OCI-LY7 (cell line): ENCODE measurements at regions not wholly inside any gene's neighbourhood (a gene's known extent, or its start where the extent isn't known, plus 50 kb on each side); places are given as distances from the start of the nearest gene placed in this dataset.

Source experiments
- BruUV-seq: library from RNA; stranded (reverse); fragments of 400-500 nt; replicated peaks from 2 replicates; lab custom pipeline; 2021; lab: Mats Ljungman, UMichigan
- CTCF ChIA-PET: fragments of 300-600 bp; sonication (Branson Sonifier 250); formaldehyde crosslinking; loops from one replicate; lab custom pipeline; 2022; ENCODE audit warnings: antibody characterized with exemption; ENCODE audit not compliant: unreplicated experiment; lab: Charles Lee
- POLR2A ChIA-PET: fragments of 300-600 bp; sonication (Branson Sonifier 250); formaldehyde crosslinking; loops from one replicate; lab custom pipeline; 2022; ENCODE audit warnings: antibody characterized with exemption; lab: Charles Lee
- DNase-seq: peaks from one replicate; pipeline ENCODE4 v3.0.0-alpha.2; 2015; ENCODE audit warnings: low spot score
- H2AFZ ChIP-seq: fragments of 200-600 bp; sonication (generic), shearing (Covaris generic); 2 replicates; pipeline ENCODE4 v1.6.1; 2014; ENCODE audit warnings: mild to moderate bottlenecking, antibody characterized with exemption, low read length, moderate library complexity
- H3K27ac ChIP-seq: fragments of 200-600 bp; sonication (generic); 2 replicates; pipeline ENCODE4 v1.5.1; 2014; ENCODE audit warnings: mixed run types, low read depth, mild to moderate bottlenecking, moderate library complexity, low read length, inconsistent platforms; ENCODE audit not compliant: poor library complexity, severe bottlenecking
- H3K36me3 ChIP-seq: fragments of 200-600 bp; sonication (generic); 2 replicates; pipeline ENCODE4 v1.6.1; 2014; ENCODE audit warnings: mild to moderate bottlenecking, antibody characterized with exemption, low read length, moderate library complexity, mixed read lengths; ENCODE audit not compliant: insufficient read depth
- H3K4me1 ChIP-seq: fragments of 200-600 bp; sonication (generic); 2 replicates; pipeline ENCODE4 v1.5.1; 2014; ENCODE audit warnings: mild to moderate bottlenecking, low read length; ENCODE audit not compliant: insufficient read depth, poor library complexity, severe bottlenecking
- H3K4me2 ChIP-seq: fragments of 200-600 bp; sonication (generic); 2 replicates; pipeline ENCODE4 v1.6.1; 2014; ENCODE audit warnings: mild to moderate bottlenecking, low read length
- H3K4me3 ChIP-seq: fragments of 200-600 bp; sonication (generic); 2 replicates; pipeline ENCODE4 v1.5.1; 2014; ENCODE audit warnings: mild to moderate bottlenecking, low read depth, low read length; ENCODE audit not compliant: poor library complexity, severe bottlenecking
- H3K79me2 ChIP-seq: fragments of 200-600 bp; sonication (generic); 2 replicates; pipeline ENCODE4 v1.6.1; 2016; ENCODE audit warnings: low read depth, mild to moderate bottlenecking, low read length, moderate library complexity, mixed read lengths; ENCODE audit not compliant: insufficient read depth
- H3K9me2 ChIP-seq: fragments of 200-600 bp; sonication (generic); 2 replicates; pipeline ENCODE4 v1.6.1; 2016; ENCODE audit warnings: mild to moderate bottlenecking, low read length, mixed read lengths; ENCODE audit not compliant: insufficient read depth
- H3K9me3 ChIP-seq: fragments of 200-600 bp; sonication (generic); 2 replicates; pipeline ENCODE4 v1.6.1; 2014; ENCODE audit warnings: mild to moderate bottlenecking, mixed run types, low read length, mixed read lengths
- H4K20me1 ChIP-seq: fragments of 200-600 bp; sonication (generic); 2 replicates; pipeline ENCODE4 v1.6.1; 2014; ENCODE audit warnings: mild to moderate bottlenecking, antibody characterized with exemption, low read length, moderate library complexity, mixed read lengths; ENCODE audit not compliant: insufficient read depth
- EZH2phosphoT487 ChIP-seq: fragments of 200-600 bp; sonication (generic); IDR thresholded peaks from 2 replicates; pipeline ENCODE4 v1.6.1; 2018; ENCODE audit warnings: low read depth, borderline replicate concordance, mild to moderate bottlenecking, mixed run types, antibody characterized with exemption, low read length, moderate library complexity, mixed read lengths
- intact Hi-C: fragments of 100-400 bp; cut with micrococcal nuclease; formaldehyde crosslinking; loops from one replicate; pipeline ENCODE4 v1.10.0; 2022; ENCODE audit not compliant: unreplicated experiment
- TF ChIP-seq, protein P1 (sequence below): fragments of 200-600 bp; sonication (generic); conservative IDR thresholded peaks from 2 replicates; pipeline ENCODE4 v1.5.1; 2014; ENCODE audit warnings: mild to moderate bottlenecking, antibody characterized with exemption, low read length, moderate library complexity, mixed read lengths

DNA sequence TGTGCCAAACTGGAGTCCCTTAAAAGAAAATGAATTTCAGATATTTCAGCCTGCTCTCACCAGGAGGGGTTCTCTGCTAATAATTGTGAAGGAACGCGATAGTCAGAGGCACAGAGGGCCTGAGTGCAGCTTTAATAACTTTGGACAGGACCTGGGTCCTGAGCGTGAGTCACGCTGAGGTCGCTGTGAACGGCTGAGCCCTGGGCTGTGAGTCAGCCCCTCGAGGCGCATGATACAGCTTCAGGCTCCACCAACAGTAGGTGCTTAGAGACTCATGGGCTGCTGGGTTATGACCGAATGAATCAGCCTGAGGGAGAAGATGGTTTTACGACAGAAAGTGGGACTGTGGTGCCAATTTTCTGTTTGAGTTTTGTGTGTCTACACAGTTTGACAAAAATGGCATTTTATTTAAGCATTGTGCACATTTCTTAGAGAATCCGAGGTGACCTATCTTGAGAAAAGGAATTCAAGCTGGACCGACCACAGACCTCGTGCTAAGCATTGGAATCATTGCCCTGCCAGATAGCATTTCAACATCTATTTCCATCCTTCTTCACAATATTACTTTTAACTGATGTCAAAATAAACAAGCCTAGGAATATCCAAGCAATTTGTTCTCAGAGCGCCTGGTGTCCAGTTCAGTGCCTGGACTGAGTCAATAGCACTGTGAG is 183.0 kb downstream of the THBS2 start:
- Histone ChIP-seq H3K9me3 (no peaks in the 10 kb centered on the region), H3K4me3 (no peak overlapping the region), H3K4me2 (no peak overlapping the region), H3K36me3 (no peaks in the 10 kb centered on the region), H3K4me1 (no peaks in the 10 kb centered on the region), H3K79me2 (no peaks in the 10 kb centered on the region), H4K20me1 (no peaks in the 10 kb centered on the region), H2AFZ (no peak overlapping the region), H3K27ac (no peak overlapping the region), H3K9me2 (no peaks in the 10 kb centered on the region)
- TF ChIP-seq, protein P1, sequence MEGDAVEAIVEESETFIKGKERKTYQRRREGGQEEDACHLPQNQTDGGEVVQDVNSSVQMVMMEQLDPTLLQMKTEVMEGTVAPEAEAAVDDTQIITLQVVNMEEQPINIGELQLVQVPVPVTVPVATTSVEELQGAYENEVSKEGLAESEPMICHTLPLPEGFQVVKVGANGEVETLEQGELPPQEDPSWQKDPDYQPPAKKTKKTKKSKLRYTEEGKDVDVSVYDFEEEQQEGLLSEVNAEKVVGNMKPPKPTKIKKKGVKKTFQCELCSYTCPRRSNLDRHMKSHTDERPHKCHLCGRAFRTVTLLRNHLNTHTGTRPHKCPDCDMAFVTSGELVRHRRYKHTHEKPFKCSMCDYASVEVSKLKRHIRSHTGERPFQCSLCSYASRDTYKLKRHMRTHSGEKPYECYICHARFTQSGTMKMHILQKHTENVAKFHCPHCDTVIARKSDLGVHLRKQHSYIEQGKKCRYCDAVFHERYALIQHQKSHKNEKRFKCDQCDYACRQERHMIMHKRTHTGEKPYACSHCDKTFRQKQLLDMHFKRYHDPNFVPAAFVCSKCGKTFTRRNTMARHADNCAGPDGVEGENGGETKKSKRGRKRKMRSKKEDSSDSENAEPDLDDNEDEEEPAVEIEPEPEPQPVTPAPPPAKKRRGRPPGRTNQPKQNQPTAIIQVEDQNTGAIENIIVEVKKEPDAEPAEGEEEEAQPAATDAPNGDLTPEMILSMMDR, result no peak
- TF ChIP-seq EZH2phosphoT487, result no peak
- intact Hi-C loops, result no loop called here
- BruUV-seq, result no TSS peak
- ChIA-PET POLR2A (no interaction called here), CTCF (no interaction called here)
- DNase-seq, result no peak

DNA sequence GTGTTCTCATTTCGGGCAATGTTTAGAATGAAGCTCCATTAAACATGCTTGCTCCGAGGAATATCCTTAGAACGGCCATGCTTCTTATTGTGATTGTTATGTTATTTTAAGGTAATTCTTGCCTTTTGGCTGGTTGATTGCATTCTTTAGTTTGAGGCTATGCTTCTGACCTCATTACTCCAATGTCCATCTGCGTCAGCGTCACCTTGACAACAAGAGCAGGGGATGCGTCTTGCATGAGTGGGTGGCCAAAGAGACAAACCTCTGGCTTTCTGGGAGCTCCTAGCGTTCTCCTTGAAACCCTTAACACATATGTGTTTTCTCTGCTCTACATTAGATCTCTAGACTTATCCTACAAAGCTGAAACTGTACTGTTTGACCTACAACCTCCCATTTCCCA is 184.3 kb downstream of the THBS2 start:
- no peaks in the 10 kb centered on the region for H3K36me3 ChIP-seq
- H3K9me2 ChIP-seq, result no peaks in the 10 kb centered on the region
- no peak for DNase-seq
- no peaks in the 10 kb centered on the region for H3K9me3 ChIP-seq
- no peak overlapping the region for H3K4me3 ChIP-seq
- no peak for TF ChIP-seq EZH2phosphoT487
- TF ChIP-seq, protein P1, result no peak
- intact Hi-C loops, result no loop called here
- POLR2A ChIA-PET, result interaction anchor here (0.6 kb wide), 1 partner anchor 1039 kb away, joined by 3 read pairs; no protein-coding TSS in a partner anchor
- no peaks in the 10 kb centered on the region for H3K4me1 ChIP-seq
- no TSS peak for BruUV-seq
- H4K20me1 ChIP-seq, result no peaks in the 10 kb centered on the region
- H2AFZ ChIP-seq, result no peak overlapping the region
- H3K27ac ChIP-seq, result no peak overlapping the region
- H3K4me2 ChIP-seq, result no peak overlapping the region
- no peaks in the 10 kb centered on the region for H3K79me2 ChIP-seq
- CTCF ChIA-PET, result no interaction called here

DNA sequence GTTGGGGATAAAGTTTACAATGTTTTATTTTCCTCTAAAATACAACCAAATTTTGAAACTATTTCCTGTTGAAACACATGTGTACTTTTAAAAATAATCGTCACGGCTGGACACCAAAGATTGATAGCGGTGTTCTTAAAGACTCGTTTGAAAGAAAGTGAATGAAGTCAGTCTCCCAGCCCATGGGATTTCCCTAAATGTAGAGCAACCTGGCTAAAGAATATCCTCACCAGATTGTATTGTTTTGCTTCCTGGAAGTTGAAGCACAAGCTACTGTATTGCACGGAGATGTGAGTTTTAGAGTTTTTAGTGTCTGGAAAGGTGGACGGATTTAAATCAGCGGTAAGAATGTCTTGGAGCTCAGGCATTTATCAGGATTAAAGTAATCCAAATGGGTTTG is 189.5 kb downstream of the THBS2 start:
- no peak for TF ChIP-seq EZH2phosphoT487
- TF ChIP-seq, protein P1, result no peak
- Histone ChIP-seq H3K27ac (no peak overlapping the region), H3K9me2 (no peaks in the 10 kb centered on the region), H3K79me2 (no peaks in the 10 kb centered on the region), H3K9me3 (no peaks in the 10 kb centered on the region), H3K36me3 (no peaks in the 10 kb centered on the region), H3K4me3 (no peak overlapping the region), H2AFZ (no peak overlapping the region), H3K4me1 (no peaks in the 10 kb centered on the region), H3K4me2 (no peak overlapping the region), H4K20me1 (no peaks in the 10 kb centered on the region)
- CTCF ChIA-PET, result no interaction called here
- no TSS peak for BruUV-seq
- intact Hi-C loops, result no loop called here
- no peak for DNase-seq
- POLR2A ChIA-PET, result interaction anchor here (0.6 kb wide), 1 partner anchor 61 kb away, joined by 5 read pairs; no protein-coding TSS in a partner anchor
